ENCODE measurements at regions not wholly inside any gene's neighbourhood (a gene's known extent, or its start where the extent isn't known, plus 50 kb on each side); places are given as distances from the start of the nearest gene placed in this dataset.
"Not testable (repeated sequence)": the region's sequence is repeated elsewhere in the genome, so short reads cannot be mapped to it uniquely, and the experiment has no call there.

DNA sequence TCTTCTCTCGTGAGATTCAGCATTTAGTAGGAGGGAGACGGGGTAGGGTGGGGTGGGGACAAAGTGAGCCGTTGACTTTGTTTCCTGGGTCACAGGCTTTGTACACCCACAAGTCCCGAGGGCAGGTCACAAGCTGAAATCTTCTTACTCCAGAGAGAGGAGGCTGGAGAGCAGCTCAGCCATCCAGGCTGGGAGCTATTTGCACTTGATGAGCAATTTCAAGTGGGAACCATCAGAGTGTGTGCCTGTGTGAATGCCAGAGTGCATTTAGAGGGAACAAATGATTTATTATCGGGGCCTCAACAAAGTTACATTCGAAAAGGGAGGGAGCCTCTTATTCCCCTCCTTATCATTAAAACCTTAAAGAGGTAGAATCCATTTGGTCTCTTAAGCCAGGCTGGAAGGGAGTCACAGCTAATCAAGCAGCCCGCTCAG is 155.7 kb upstream of the JARID2 start:
- no peak for DNase-seq

DNA sequence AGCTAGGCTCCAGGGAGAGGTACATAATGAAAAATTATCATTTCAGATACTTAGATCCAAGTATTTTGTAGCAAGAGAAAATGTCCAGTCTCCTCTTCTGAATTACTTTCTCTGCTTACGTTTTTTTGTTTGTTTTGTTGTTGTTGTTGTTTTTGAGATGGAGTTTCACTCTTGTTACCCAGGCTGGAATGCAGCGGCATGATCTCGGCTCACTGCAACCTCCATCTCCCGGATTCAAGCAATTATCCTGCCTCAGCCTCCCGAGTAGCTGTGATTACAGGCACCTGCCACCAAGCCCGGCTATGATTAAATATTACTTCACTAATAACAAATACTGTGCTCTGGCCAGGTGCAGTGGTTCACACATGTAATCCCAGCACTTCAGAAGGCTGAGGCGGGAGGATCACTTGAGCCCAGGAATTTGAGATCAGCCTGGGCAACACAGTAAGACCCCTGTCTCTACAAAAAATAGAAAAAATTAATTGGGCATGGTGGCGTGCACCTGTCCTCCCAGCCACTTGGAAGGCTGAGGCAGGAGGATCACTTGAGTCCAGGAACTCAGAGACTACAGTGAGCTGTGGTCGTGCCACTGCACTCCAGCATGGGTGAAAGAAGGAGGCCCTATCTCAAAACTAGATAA is 155.0 kb upstream of the JARID2 start:
- no peak for DNase-seq

GRCh38 chr6:15096894-15097837 is 148.7 kb upstream of the JARID2 start:
- DNase-seq, result no peak

GRCh38 chr6:15101130-15101529 is 144.7 kb upstream of the JARID2 start:
- no peak for DNase-seq

- DNase-seq, result no peak
Measured at GRCh38 chr6:15102241-15102640, 143.6 kb upstream of the JARID2 start.

GRCh38 chr6:15106958-15107643 is 138.8 kb upstream of the JARID2 start:
- no peak for DNase-seq

- DNase-seq, result no peak
Measured at GRCh38 chr6:15107644-15108382, 138.1 kb upstream of the JARID2 start.

DNA sequence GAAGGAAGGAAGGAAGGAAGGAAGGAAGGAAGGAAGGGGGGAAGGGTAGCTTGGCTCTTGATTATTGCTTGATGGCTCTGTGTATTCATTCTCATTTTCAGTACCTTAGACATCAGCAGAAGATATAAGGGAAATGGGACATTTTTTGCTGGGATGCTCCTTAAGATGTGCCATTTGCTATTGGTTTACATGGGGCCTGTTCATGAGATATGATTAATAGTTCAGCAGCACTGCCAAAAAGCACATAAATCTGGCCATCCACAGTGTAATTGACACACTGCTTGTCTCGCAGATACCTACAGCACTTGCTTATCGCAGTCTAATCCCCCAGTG is 137.5 kb upstream of the JARID2 start:
- DNase-seq, result no peak

GRCh38 chr6:15109338-15110090 is 136.4 kb upstream of the JARID2 start:
- DNase-seq, result no peak

- DNase-seq, result no peak
Measured at GRCh38 chr6:15110726-15111354, 135.0 kb upstream of the JARID2 start.

- not testable (repeated sequence) for DNase-seq
Measured at GRCh38 chr6:15111576-15111975, 134.3 kb upstream of the JARID2 start.

- DNase-seq, result no peak
Measured at GRCh38 chr6:15113587-15113986, 132.3 kb upstream of the JARID2 start.

GRCh38 chr6:15114061-15114460 is 131.8 kb upstream of the JARID2 start:
- no peak for DNase-seq

- DNase-seq, result no peak
Measured at GRCh38 chr6:15116889-15117288, 129.0 kb upstream of the JARID2 start.

- no peak for DNase-seq
Measured at GRCh38 chr6:15121443-15121842, 124.4 kb upstream of the JARID2 start.

DNA sequence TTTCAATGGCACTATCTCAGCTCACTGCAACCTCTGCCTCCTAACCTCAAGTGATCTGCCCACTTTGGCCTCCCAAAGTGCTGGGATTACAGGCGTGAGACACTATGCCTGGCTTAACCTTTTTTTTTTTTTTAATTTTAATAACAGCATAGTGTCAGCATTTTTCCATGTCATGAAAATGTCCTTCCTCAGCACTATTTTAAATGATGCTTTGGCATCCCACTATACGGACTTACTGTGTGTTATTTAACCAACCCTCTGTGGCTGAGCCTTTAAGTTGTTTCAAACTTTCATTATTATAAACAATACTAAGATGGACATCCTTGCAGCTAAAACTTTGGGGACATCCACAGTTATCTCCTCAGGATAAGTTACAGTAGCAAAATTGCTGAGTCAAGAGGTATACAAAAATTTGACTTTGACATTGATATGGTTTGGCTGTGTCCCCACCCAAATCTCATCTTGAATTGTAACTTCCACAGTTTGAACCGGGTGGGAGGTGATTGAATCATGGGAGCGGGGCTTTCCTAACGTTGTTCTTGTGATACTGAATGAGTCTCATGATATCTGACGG is 123.8 kb upstream of the JARID2 start:
- no peak for DNase-seq

DNA sequence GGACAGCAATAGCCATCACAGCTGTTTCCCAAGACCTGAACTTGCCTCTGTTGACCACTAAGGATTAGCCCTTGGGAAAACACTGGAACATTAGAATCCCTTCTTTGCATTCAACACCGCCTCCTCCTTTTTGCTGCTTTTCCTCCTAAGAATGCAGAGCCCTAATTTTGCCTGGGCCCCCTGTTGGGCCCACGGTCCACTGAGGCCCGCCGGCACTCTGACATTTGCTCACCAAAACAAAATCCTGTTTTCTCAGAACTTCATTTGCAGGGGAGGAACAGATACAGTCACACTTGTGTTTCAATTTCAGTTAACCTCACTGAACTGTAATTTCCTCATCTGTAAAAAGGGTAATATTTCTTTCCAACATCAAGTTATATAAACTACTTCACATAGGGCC is 116.0 kb upstream of the JARID2 start:
- DNase-seq, result peak; percentile 35 to 38

- no peak for DNase-seq
Measured at GRCh38 chr6:15131234-15131633, 114.6 kb upstream of the JARID2 start.

GRCh38 chr6:15131651-15132061 is 114.2 kb upstream of the JARID2 start:
- DNase-seq, result no peak

DNA sequence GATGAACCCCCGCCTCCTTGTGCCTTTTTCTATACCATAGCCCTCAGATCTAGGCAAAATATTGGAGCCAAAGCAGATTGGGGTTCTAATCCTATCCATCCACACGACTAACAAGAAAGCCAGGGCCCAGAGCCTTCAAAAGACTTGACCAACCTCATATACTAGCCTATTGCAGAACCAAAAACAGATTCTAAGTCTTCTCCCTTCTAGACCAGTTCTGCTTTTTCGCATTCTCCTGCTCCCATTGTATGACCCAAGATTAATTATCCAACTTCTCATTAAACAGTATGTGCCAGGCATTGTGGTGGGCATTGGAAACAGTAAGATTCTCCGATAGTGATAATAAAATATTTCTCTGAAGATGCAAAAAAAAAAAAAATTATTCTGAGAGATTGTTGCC is 113.7 kb upstream of the JARID2 start:
- DNase-seq, result no peak

All from activated T-cell treated with anti-CD3 and anti-CD28 coated beads, Interleukin-2, amount 50 U/mL, for 48 hours (primary cell).